BLaER1 (cell line): ENCODE measurements at regions not wholly inside any gene's neighbourhood (a gene's known extent, or its start where the extent isn't known, plus 50 kb on each side); places are given as distances from the start of the nearest gene placed in this dataset.
"Not testable (repeated sequence)": the region's sequence is repeated elsewhere in the genome, so short reads cannot be mapped to it uniquely, and the experiment has no call there.

Experiments
- H3K27ac ChIP-seq: shearing (Covaris generic); formaldehyde crosslinking; 2 replicates; pipeline ENCODE4 v1.8.1; 2022
- H3K27me3 ChIP-seq: shearing (Covaris generic); formaldehyde crosslinking; 2 replicates; pipeline ENCODE4 v1.8.1; 2022
- H3K36me3 ChIP-seq: shearing (Covaris generic); formaldehyde crosslinking; 2 replicates; pipeline ENCODE4 v1.8.1; 2022
- H3K4me1 ChIP-seq: shearing (Covaris generic); formaldehyde crosslinking; 2 replicates; pipeline ENCODE4 v1.8.1; 2022
- H3K4me2 ChIP-seq: shearing (Covaris generic); formaldehyde crosslinking; 2 replicates; pipeline ENCODE4 v1.8.1; 2022
- H3K4me3 ChIP-seq: shearing (Covaris generic); formaldehyde crosslinking; 2 replicates; pipeline ENCODE4 v1.8.1; 2022
- H3K9ac ChIP-seq: shearing (Covaris generic); formaldehyde crosslinking; 2 replicates; pipeline ENCODE4 v1.8.1; 2022
- H3K9me3 ChIP-seq: shearing (Covaris generic); formaldehyde crosslinking; 2 replicates; pipeline ENCODE4 v1.8.1; 2022
- H4K20me1 ChIP-seq: shearing (Covaris generic); formaldehyde crosslinking; 2 replicates; pipeline ENCODE4 v1.8.1; 2022
- Cebpa-rat ChIP-seq: shearing (Covaris generic); IDR thresholded peaks from 2 replicates; pipeline ENCODE4 v1.8.1; 2022

DNA sequence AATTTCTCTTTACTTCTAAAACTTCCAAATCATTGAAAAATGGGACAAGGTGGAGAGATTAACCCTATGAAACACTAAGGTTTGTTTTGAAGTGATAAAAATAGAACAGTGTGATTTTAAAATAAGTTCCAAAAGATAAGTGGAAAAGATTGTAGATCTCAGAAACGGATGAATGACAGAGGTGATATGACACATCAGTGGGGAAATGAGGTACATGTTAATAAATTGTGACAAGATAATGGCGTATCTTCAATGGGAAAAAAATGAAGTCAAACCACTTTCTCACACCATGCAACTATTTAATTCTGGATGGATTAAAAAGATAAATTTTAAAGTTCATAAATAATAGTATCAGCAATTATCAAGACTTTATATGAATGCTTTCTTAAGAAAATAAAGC is 159.7 kb upstream of the VWC2 start:
- Histone ChIP-seq H3K4me1 (no peaks in the 10 kb centered on the region), H3K4me2 (no peak overlapping the region), H3K9me3 (no peaks in the 10 kb centered on the region), H3K36me3 (no peaks in the 10 kb centered on the region), H3K9ac (no peak overlapping the region), H3K27me3 (no peaks in the 10 kb centered on the region), H3K4me3 (no peak overlapping the region), H3K27ac (no peak overlapping the region), H4K20me1 (no peaks in the 10 kb centered on the region)
- TF ChIP-seq Cebpa-rat: no peak

DNA sequence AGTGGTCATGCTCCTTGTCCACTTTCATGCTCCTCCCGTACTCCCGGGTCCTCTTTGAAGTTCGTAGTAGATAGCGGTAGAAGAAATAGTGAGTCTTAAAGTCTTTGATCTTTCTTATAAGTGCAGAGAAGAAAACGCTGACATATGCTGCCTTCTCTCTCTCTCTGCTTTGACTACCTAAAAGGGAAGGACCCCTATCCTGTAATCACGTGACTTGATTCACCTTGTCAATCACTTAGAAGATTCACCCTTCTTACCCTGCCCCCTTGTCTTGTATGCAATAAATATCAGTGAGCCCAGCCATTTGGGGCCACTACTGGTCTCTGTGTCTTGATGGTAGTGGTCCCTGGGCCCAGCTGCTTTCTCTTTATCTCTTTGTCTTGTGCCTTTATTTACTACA is 158.5 kb upstream of the VWC2 start:
- H3K9ac ChIP-seq, H3K36me3 ChIP-seq: not testable (repeated sequence)

DNA sequence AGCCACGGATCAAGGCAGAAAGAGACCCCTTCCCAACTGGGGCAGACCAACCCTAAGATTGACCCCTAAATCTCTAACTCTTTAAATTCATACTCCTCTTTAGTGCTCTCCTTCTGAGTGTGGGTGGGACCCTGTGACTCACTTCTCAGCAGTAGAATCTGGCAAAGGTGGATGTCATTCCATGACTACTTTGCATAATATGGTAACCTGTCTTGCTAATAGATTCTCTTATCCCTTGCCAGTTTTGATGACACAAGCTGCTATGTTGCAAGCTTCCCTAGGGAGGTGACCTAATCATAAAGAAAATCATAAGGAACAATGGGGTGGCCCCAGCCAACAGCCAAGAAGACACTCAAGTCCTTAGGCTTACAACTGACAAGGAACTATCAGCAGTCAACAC is 155.4 kb upstream of the VWC2 start:
- no peak for TF ChIP-seq Cebpa-rat
- no peaks in the 10 kb centered on the region for H3K9me3 ChIP-seq
- H3K36me3 ChIP-seq: no peaks in the 10 kb centered on the region
- no peak overlapping the region for H3K4me3 ChIP-seq
- H3K27ac ChIP-seq: no peak overlapping the region
- no peaks in the 10 kb centered on the region for H3K4me1 ChIP-seq
- no peak overlapping the region for H3K4me2 ChIP-seq
- H4K20me1 ChIP-seq: no peaks in the 10 kb centered on the region
- H3K9ac ChIP-seq: no peak overlapping the region
- H3K27me3 ChIP-seq: no peaks in the 10 kb centered on the region

More for the DNA sequence above, 158.5 kb upstream of the VWC2 start:
- H3K4me3 ChIP-seq, H3K4me1 ChIP-seq, H3K4me2 ChIP-seq, H3K9me3 ChIP-seq, H4K20me1 ChIP-seq, H3K27me3 ChIP-seq, H3K27ac ChIP-seq: not testable (repeated sequence)

DNA sequence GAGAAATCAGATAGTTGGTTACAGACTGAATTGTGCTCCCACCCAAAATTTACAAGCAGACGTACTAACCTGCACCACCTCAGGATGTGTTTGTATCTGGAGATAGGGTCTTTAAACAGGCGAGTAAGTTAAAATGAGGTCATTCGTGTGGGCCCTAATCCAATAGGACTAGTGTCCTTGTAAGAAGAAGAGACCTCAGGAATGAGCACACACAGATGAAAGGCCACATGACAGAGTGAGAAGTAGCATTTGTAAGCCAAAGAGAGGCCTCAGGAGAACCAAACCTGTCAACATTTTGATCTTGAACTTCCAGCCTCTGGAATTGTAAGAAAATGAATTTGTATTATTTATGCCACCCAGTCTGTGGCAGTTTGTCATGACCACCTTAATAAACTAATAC is 149.5 kb upstream of the VWC2 start:
- H3K27ac ChIP-seq: no peak overlapping the region

GRCh38 chr7:49624611-49625010 is 148.8 kb upstream of the VWC2 start:
- Histone ChIP-seq H3K27ac (no peak overlapping the region), H3K9me3 (no peaks in the 10 kb centered on the region), H3K4me2 (no peak overlapping the region), H3K36me3 (no peaks in the 10 kb centered on the region), H3K27me3 (no peaks in the 10 kb centered on the region), H3K4me3 (no peak overlapping the region), H3K4me1 (no peaks in the 10 kb centered on the region), H3K9ac (no peak overlapping the region), H4K20me1 (no peaks in the 10 kb centered on the region)
- no peak for TF ChIP-seq Cebpa-rat

More for the DNA sequence above, 149.5 kb upstream of the VWC2 start:
- no peak for TF ChIP-seq Cebpa-rat
- H3K9ac ChIP-seq: no peak overlapping the region
- no peaks in the 10 kb centered on the region for H3K9me3 ChIP-seq
- no peaks in the 10 kb centered on the region for H3K4me1 ChIP-seq
- H3K27me3 ChIP-seq: no peaks in the 10 kb centered on the region
- H3K4me3 ChIP-seq: no peak overlapping the region
- H3K4me2 ChIP-seq: no peak overlapping the region
- no peaks in the 10 kb centered on the region for H4K20me1 ChIP-seq
- H3K36me3 ChIP-seq: no peaks in the 10 kb centered on the region

DNA sequence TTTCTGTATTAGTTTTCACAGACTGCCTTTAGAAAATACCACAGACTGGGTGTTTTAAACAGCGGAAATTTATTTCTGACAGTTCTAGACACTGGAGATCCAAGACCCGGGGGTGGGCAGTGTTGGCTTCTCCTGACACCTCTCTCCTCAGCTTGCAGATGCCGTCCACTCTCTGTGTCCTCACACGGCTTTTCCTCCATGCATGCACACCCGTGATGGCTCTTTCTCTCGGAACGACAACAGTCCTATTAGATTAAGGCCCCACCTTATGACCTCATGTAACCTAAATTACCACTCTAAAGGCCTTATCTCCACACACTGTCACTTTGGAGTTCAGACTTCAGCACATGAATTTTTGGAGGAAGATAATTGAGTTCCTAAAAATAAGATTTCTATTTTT is 142.9 kb upstream of the VWC2 start:
- Histone ChIP-seq H3K27ac (no peak overlapping the region), H3K27me3 (no peaks in the 10 kb centered on the region), H3K9me3 (no peaks in the 10 kb centered on the region), H4K20me1 (no peaks in the 10 kb centered on the region), H3K9ac (no peak overlapping the region), H3K36me3 (no peaks in the 10 kb centered on the region), H3K4me1 (no peaks in the 10 kb centered on the region), H3K4me3 (no peak overlapping the region), H3K4me2 (no peak overlapping the region)
- TF ChIP-seq Cebpa-rat: no peak

- Histone ChIP-seq H3K9ac (no peak overlapping the region), H3K27ac (no peak overlapping the region), H4K20me1 (no peaks in the 10 kb centered on the region), H3K4me2 (no peak overlapping the region), H3K27me3 (no peaks in the 10 kb centered on the region), H3K4me1 (no peaks in the 10 kb centered on the region), H3K36me3 (no peaks in the 10 kb centered on the region), H3K4me3 (no peak overlapping the region), H3K9me3 (no peaks in the 10 kb centered on the region)
- TF ChIP-seq Cebpa-rat: no peak
Measured at GRCh38 chr7:49631071-49631815, 142.2 kb upstream of the VWC2 start.

DNA sequence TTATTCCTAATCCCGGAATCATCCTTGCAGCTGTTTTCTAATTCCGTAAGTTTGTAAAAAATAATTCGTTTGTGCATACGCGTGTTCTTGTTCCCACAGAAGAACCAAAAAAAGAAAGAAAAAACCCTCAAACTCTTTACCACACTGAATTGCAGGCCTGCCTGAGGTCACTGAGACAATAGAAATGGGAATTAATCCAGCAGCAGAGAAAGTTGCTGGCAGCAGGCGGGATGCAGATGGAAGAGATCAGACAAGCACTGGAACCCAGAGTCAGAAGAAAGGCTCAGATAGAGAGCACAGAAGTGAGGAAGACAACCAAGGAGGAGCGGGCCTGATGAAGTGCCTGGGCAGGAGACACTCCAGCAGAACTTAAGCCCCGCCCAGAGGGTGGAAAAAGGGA is 141.5 kb upstream of the VWC2 start:
- Histone ChIP-seq H3K27me3 (no peaks in the 10 kb centered on the region), H3K4me1 (no peaks in the 10 kb centered on the region), H4K20me1 (no peaks in the 10 kb centered on the region), H3K36me3 (no peaks in the 10 kb centered on the region), H3K4me2 (no peak overlapping the region), H3K9me3 (no peaks in the 10 kb centered on the region), H3K9ac (no peak overlapping the region), H3K4me3 (no peak overlapping the region), H3K27ac (no peak overlapping the region)
- no peak for TF ChIP-seq Cebpa-rat

- no peak overlapping the region for H3K9ac ChIP-seq
- no peaks in the 10 kb centered on the region for H4K20me1 ChIP-seq
- TF ChIP-seq Cebpa-rat: no peak
- H3K27me3 ChIP-seq: no peaks in the 10 kb centered on the region
- H3K36me3 ChIP-seq: no peaks in the 10 kb centered on the region
- H3K27ac ChIP-seq: no peak overlapping the region
- H3K4me2 ChIP-seq: no peak overlapping the region
- H3K9me3 ChIP-seq: no peaks in the 10 kb centered on the region
- no peak overlapping the region for H3K4me3 ChIP-seq
- H3K4me1 ChIP-seq: no peaks in the 10 kb centered on the region
Measured at GRCh38 chr7:49635800-49636199, 137.6 kb upstream of the VWC2 start.

DNA sequence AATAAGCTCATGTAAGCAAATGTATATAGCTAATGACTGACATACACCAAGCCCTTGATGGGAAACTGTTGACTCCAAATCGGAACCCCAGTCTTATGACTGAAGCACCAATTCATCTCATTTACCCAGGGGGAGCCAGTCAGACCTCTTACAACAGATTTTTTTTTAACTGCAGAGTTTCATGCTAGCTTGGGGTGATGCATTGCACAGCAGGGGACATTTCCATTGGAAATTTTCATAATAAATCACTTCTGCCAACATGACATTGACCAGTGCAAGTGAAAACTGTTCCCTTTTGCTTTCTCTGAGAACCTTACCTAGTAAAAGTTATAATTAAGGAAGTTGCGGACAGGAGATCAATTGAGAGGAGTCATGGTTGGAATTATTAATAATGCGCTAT is 137.0 kb upstream of the VWC2 start:
- Histone ChIP-seq H3K4me2 (no peak overlapping the region), H3K36me3 (no peaks in the 10 kb centered on the region), H3K27ac (no peak overlapping the region), H3K9ac (no peak overlapping the region), H3K4me3 (no peak overlapping the region), H3K27me3 (no peaks in the 10 kb centered on the region), H3K4me1 (no peaks in the 10 kb centered on the region), H3K9me3 (no peaks in the 10 kb centered on the region), H4K20me1 (no peaks in the 10 kb centered on the region)
- no peak for TF ChIP-seq Cebpa-rat

DNA sequence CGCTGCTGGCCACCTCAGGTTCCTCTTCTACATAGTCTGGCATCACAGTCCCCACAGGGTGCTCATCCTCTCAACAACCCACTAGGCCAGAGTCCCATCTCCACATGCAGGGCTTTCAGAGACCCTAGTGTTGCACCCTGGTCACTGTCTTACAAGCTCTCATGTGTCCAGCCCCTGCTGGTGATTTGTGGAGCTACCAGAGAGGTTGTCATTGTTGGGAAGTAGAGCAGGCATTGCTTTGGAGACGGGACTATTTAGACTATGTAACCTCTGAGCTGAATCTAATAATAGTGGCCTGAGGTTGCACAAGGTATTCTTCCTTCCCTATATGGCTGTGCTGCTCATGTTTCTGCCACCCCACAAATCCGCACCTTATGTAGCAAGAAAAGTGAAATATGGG is 135.3 kb upstream of the VWC2 start:
- Histone ChIP-seq H3K27me3 (no peaks in the 10 kb centered on the region), H3K4me3 (no peak overlapping the region), H3K4me2 (no peak overlapping the region), H3K9ac (no peak overlapping the region), H3K9me3 (no peaks in the 10 kb centered on the region), H4K20me1 (no peaks in the 10 kb centered on the region), H3K36me3 (no peaks in the 10 kb centered on the region), H3K4me1 (no peaks in the 10 kb centered on the region), H3K27ac (no peak overlapping the region)
- no peak for TF ChIP-seq Cebpa-rat
